ENCODE measurements at regions not wholly inside any gene's neighbourhood (a gene's known extent, or its start where the extent isn't known, plus 50 kb on each side); places are given as distances from the start of the nearest gene placed in this dataset.

GRCh38 chr2:51158251-51158650, 126.3 kb upstream of the NRXN1 start:
- DNase-seq (ENCODE audit: low read depth): no peak
- TF ChIP-seq CTCF (IDR thresholded peaks at IDR 0.05; ENCODE audit: control insufficient read depth, insufficient read depth, low read depth, low read length, missing control alignments): no peak

GRCh38 chr2:51153236-51153635, 121.3 kb upstream of the NRXN1 start:
- DNase-seq (ENCODE audit: low read depth): no peak
- no peak for TF ChIP-seq CTCF (IDR thresholded peaks at IDR 0.05; ENCODE audit: control insufficient read depth, insufficient read depth, low read depth, low read length, missing control alignments)
- H3K4me3 ChIP-seq (ENCODE audit: control insufficient read depth, low read depth, low read length): no peak overlapping the region

More at GRCh38 chr2:51158251-51158650, 126.3 kb upstream of the NRXN1 start:
- no peak overlapping the region for H3K4me3 ChIP-seq (ENCODE audit: control insufficient read depth, low read depth, low read length)

- no peak overlapping the region for H3K4me3 ChIP-seq (ENCODE audit: control insufficient read depth, low read depth, low read length)
- no peak for TF ChIP-seq CTCF (IDR thresholded peaks at IDR 0.05; ENCODE audit: control insufficient read depth, insufficient read depth, low read depth, low read length, missing control alignments)
- no peak for DNase-seq (ENCODE audit: low read depth)
Measured at GRCh38 chr2:51151490-51152140, 119.7 kb upstream of the NRXN1 start.

DNA sequence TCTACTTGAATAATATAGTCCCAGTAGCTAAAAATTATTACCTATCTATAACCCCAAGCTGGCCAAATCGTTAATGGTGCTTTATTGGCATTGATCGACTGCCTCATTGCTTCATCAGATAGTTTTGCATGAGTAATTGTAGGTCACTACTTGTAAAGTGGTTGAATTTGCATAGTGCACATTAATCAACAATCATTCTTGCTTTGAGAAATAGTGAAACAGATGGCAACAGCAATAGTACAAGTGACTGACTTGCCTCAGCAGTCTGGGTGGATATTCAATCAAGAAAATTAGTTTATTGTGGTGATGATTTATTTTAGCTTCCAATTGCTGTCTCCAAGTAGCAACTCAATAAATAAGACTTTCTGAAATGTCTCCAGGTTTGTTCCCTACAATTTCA, 117.8 kb upstream of the NRXN1 start:
- no peak for TF ChIP-seq CTCF (IDR thresholded peaks at IDR 0.05; ENCODE audit: control insufficient read depth, insufficient read depth, low read depth, low read length, missing control alignments)
- H3K4me3 ChIP-seq (ENCODE audit: control insufficient read depth, low read depth, low read length): no peak overlapping the region
- DNase-seq (ENCODE audit: low read depth): no peak

DNA sequence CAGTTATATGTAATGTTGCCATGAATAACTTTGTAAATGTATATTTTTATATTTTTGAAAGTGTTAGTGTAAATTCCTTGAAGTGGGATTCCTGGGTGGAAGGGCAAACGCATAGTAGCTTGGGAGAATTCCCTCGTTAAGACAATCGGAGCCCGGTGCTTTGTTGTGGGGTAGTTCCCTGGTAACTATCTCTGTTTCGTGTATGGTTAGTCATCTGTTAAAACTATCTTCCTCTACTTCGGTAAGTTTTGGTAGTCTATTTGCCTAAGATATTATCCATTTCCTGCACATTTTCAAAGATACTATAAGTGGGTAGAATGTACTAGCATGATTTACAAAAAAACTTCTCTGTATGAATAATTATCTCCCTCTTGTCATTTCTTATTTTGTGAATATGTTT, 113.8 kb upstream of the NRXN1 start:
- no peak for DNase-seq (ENCODE audit: low read depth)
- no peak overlapping the region for H3K4me3 ChIP-seq (ENCODE audit: control insufficient read depth, low read depth, low read length)
- TF ChIP-seq CTCF (IDR thresholded peaks at IDR 0.05; ENCODE audit: control insufficient read depth, insufficient read depth, low read depth, low read length, missing control alignments): no peak

GRCh38 chr2:51120754-51121280, 88.9 kb upstream of the NRXN1 start:
- no peak for DNase-seq (ENCODE audit: low read depth)
- no peak for TF ChIP-seq CTCF (IDR thresholded peaks at IDR 0.05; ENCODE audit: control insufficient read depth, insufficient read depth, low read depth, low read length, missing control alignments)
- no peak overlapping the region for H3K4me3 ChIP-seq (ENCODE audit: control insufficient read depth, low read depth, low read length)
